ENCODE measurements at regions not wholly inside any gene's neighbourhood (a gene's known extent, or its start where the extent isn't known, plus 50 kb on each side); places are given as distances from the start of the nearest gene placed in this dataset.

DNA sequence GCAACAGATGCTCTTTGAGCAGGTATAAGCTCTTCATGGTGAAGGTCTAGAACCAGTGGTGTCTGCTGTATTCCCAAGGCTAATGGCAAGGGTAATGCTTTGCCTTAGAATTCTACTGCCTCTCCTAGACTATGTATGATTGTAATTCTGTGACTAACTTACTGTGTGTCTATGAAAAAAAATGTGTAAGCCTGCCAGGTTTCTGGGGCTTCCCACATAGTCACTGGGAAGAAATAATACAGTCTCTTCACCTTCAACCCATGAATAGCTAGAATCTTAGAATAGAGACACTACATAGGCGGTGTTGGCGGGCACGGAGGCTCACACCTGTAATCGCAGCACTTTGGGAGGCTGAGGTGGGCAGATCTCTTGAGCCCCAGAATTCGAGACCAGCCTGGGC is 84.1 kb downstream of the C11orf91 start:
- no peak for DNase-seq (ENCODE audit: low spot score)

DNA sequence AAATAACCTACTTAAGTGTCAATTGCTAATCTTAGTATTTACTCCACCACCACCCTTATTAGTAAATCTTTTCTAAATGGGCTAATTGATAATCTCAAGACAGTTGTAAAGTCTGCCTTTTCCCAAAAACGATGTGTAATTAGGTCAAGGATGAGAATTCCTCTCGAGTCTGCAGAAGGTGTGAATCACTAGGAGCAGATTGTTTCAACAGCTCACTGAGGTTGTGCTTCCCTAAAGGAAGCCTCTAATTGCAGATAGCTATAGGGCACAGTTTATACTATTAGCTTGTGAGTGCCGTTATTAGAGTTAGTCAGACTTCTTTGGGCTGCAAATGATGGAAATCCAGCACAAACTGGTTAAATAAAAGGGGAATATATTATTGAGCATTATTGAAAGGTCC is 84.9 kb downstream of the C11orf91 start:
- no peak for DNase-seq (ENCODE audit: low spot score)

DNA sequence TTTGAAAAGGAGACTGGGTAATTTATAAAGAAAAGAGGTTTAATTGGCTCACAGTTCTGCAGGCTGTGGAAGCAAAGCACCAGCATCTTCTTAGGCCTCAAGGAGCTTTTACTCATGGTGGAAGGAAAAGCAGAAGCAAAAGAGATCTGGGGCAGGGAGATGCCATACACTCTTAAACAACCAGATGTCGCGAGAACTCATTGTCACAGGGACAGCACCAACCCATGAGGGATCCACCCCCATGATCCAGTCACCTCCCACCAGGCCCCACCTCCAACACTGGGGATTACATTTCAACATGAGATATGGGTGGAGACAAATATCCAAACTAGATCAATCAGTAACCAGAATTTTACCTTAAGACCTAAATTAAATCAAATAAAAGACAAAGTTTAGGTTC is 87.2 kb downstream of the C11orf91 start:
- DNase-seq (ENCODE audit: low spot score): no peak

DNA sequence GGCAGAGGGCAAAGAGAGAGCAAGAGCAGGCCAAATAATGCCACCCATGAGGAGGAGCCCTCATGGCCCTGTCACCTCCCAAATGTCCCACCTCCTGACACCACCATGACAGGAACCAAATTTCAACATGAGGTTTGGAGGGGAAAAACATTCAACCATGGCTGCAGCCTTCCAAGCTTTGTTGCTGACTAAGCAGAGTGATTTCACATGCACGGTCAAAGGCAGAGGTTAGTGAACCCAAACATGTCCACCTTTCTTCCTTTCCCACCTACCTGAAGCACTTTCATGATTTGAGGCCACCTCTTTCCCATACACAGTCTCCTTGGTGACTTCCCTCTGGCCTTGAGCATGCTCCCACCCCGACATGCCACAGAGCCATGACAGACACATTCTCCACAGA is 89.7 kb downstream of the C11orf91 start:
- DNase-seq (ENCODE audit: low spot score): no peak

DNA sequence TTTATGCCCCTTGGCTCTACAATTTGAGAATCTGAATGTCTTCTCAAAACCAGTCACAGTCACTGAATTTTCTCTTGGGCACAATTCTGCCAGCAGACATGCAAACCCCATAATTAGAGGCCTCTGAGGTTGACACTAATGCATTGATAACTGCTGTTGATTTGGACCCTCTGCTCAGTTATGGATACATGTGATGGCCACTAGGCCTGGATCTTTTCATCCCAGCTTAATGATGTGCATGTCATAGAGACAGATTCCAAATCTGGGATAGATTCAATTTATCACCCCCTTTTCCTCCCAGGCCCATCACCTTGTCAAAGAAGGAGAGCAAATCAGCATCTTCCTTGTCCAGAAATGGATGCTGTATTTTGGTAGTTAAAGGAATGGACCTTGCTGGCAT is 92.2 kb downstream of the C11orf91 start:
- no peak for DNase-seq (ENCODE audit: low spot score)

DNA sequence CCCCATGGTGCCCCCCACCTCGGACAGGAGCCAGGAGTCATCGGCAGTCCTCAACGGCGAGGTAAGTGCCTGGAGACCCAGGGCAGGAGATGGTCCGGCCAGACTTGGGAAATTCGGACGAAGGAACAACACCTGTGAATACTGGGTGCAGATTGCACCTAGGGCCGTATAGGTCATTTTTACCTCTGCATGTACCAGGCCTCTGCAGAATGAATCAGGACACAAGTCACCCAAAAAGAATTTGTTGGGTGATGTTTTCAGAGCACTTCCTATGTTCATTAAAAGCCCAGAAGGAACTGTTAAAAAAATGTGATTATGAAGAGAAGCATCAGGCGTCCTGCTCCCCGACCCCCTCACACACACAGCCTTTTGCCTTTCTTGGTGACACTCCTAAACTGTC is 93.9 kb downstream of the C11orf91 start:
- DNase-seq (ENCODE audit: low spot score): no peak

DNA sequence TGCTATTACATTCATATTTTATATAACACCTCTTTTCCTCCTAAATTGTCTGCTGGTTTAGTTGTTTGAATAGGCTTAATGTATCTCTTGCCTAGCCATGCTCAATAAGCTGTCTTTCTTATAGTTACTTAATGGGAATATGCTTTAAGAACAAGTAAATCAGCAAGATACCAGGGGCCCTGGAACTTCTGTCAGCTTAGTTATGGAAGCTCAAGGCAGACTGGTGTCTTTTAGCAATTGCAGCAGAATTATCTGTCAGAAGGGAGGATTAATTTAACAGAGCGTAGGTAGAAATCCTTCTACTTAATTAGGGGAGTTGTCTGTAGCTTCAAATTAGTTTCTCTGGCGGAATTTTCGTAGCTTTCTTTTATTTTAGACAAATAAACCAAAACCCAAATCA is 94.9 kb downstream of the C11orf91 start:
- no peak for DNase-seq (ENCODE audit: low spot score)

DNA sequence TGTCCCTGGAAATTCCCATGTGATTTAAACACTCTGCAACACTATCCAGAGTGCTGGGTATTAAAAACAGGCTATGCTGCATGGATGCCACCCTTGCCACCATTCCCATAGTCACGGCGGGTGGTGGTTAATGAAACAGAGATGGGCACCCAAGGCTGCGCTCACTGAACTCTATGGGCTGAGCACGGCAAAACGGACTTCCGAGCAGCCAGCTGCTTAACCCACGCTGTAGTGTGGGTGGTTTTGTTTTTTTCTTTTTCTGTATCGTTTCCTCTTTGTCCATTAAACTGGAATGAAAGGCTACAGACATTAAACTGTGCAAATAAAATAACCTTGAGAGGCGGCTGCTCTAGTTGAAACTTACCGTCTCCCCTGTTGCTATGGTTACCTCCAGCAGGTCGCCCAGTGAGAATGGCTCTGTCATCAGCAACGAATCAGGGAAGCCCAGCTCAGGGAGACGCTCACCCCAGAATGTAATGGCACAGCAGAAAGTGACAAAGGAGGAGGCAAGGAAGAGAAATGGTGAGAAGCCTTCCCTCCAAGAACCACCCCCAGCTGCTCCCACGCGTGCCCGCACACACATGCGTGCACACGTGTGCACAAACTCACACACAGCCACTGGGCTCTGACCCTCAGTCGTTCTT is 102.1 kb downstream of the C11orf91 start:
- DNase-seq (ENCODE audit: low spot score): no peak

DNA sequence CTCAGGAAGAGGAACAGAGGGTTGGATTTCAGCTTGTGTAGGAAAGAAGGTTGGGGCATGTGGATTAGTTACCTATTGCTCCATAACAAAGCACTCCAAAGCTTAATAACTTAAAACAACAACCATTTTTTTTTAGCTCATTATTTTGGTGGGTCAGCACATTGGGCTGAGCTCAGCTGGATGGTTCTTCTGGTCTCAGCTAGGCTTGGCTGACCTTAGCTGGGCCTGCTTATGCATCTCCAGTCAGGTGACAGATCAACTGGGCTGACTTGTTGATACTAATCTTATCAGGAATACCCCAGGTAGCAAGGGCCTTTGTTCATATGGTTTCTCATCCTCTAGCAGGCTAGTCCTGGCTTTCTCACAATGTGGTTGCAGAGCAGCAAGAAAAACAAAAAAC is 106.4 kb downstream of the C11orf91 start:
- no peak for DNase-seq (ENCODE audit: low spot score)

DNA sequence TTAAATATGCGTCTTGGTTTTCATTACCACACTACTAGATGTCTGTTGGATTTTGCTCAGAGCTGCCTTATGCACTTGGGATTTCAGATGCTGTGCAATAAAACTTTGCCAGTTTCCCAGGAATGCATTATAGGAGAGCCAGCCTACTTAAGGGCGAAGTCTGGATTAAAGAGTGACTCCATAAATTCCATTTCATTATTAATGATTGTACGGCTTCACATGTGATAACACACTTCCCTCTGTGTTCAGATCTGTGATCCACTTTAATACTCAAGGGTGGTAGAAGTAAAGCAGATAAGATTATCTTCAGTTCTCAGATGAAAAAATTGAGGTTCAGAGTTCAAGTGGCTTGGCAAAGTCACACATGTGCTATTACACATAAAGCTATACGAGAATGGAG is 110.2 kb downstream of the C11orf91 start:
- no peak for DNase-seq (ENCODE audit: low spot score)

DNA sequence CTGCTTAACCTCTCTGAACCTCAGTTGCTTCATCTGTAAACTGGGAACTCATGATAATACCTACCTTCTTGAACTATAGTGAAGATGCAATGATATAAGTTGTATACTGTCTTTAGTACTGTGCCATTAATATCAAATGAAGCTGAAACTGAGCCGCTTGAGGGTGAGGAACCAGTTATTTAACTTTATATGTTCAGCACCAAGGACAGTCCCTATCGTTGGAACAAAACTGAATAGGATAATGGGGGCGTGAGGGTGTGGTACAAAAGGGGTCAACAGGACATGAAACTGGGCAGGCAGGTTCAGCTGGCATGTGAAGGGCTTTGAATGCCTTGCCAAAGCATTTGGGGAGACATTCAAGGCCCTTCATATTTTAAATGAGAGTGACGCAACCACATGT is 112.6 kb downstream of the C11orf91 start:
- DNase-seq (ENCODE audit: low spot score): no peak

DNA sequence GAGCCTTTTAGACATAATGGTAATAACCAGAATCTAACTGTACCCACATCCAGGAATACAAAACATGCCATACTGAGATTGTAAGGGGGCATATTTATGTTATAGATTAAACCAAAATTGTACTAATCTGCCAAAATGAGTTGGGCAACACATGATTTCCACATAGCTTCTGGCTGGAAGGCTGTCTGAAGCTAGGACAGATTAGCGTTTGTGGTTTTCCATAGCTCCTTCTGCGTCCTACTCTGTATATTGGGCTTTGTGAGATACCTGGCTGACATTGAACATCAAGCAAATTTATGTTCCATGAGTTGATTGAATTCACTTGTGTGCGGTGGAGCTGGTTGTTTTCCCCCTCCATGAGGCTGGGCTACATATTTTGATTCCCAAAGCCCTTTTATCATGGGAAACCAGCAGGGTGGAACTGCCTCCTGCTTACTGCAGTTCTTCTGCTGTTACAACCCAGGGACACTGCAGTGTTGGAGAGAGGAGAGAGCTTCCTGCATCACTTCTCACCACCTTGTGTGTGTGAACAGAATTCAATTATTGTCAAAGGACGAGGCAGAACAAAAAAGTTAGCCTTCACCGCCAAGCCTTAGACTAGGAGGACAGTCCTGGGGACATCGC is 114.9 kb downstream of the C11orf91 start:
- no peak for DNase-seq (ENCODE audit: low spot score)

DNA sequence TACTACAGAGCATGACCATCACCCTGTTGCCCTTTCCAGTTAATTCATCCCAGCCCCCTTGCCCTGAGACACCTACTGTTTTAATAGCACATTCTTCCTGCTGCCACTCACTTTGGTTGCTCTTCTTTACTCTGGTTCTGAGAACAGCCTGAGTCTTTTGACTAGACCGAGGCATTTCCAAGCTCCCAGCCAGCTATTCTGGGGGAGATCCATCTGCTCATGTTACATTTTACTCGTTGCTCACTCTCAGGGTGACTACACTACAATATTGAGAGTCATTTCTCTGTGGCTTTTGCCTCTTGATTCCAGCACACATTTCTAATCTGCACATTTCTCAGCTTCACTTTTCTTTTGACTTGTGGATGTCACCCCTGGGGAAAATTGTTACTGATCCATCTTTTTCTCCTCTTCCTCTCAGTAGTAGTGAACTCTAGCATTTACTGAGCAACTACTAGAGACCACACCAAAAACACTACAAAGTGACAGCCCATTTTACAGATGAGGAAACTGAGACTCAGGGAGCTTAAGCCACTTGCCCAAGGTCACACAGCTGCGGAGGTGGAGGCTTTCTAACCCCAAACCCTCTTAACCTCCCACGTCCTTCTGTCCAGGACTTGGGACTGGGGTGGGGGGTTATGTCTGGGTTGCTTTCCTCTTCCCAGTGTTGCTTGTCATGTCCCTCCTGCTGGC is 117.8 kb downstream of the C11orf91 start:
- DNase-seq (ENCODE audit: low spot score): no peak

DNA sequence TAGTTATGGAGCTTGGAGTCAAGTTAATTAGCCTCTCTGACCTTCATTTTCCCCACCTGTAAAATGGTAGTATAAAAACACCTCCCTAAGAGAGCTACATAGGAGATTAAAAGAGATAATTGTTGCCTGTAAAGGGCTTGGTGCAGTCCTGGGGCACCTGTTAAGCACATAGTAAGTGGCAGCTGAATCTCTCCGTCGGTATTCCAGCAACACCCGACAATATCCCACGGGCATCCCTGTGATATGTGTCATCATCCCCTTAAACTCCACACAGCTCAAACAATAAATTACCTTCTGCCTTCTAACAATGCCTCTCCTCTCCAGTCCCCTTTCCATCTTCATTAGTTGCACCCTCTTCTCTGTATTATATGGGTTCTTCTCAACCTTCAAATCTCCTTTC is 121.5 kb downstream of the C11orf91 start:
- DNase-seq (ENCODE audit: low spot score): no peak

DNA sequence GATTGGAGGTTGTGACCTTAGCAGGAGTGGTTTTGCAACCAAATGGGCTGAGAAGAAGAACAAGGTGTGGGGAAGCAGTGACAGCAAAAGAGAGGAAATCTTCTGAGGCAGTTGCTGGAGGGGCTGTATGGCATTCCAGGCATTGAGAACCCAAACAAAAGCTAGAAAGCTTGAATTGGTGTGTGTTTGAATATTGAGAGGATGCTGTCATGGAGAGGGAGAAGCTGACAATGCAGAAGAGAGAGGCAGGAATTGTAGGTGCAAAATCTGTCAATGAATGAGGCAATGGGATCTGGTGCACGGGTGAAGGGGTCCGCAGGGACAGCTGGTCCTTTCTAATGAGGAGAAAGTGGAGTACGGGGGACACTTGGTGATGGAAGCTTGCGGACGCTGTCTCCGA is 123.4 kb downstream of the C11orf91 start:
- no peak for DNase-seq (ENCODE audit: low spot score)

DNA sequence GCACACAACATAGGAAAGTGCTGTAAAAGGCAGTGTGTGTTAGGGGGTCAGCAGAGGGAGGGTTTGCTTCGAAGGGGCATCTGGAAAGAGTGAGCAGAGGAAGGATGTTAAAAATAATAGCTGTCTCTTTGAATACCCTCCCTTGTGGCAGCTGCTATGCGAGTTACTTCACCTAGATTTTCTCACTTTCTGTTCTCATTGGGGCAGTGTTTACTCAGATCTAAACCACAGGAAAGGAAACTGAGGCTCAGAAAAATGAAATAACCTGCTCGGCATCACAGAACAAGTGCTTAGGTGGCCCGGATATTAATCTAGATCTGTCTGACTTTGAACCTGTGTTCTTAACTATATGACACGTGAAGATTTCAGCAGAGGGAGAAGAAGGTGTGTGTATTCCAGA is 125.3 kb downstream of the C11orf91 start:
- DNase-seq (ENCODE audit: low spot score): no peak

DNA sequence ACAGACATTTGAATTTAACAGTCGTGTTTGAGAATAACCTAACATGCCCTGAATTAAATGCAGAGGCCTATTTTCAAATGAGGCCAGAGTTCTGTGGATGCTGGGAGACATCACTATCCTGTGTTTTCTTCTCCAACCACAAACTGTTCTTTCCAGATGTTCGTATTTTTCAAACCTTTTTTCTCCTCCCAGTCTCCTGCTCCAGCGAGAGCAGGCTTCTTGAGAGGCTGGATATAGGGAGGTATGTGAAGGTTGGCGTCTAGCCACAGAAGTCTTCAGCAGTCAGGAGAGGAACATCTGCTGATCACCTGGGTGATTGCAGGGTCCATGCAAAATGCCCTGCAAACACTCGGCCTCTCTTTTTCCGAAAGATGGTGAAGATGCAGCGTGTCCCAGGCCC is 126.3 kb downstream of the C11orf91 start:
- DNase-seq (ENCODE audit: low spot score): no peak

DNA sequence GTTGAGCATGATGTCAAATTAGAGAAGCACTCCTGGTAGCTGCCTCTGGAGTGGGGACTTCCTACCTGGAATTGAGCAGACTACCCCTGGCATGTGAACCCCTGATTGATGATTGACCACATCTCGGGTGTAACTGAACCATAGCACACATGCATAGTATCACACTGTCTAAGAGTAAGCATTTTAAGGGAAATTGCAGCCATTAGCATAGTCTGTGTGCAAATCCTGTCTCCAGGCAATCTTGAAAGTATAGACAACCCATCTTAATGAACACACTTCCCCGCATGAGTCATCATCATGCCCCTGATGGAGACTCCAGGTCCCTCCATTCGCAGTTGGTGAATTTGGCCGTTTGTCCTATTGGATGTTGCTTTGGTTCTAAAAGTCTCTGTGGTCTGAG is 131.3 kb downstream of the C11orf91 start:
- DNase-seq (ENCODE audit: low spot score): no peak

DNA sequence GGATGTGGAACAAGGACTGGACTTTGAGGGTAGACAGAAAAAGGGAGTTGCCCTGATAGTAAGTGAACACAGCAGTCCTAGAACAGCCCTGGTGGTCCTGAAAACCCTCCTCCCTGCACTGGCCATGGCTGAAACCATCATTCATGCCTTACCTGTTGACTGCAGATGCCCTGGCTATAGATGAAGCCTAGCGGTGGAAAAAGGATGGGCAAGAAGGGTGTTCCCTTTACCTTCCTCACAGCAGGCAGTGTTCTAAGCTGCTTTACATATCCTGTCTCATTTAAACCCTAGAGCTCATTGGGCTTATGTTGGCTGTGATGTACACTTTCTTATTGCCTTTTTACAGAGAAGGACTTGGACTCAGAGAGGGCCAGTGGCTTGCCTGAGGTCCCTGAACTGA is 133.6 kb downstream of the C11orf91 start:
- no peak for DNase-seq (ENCODE audit: low spot score)

DNA sequence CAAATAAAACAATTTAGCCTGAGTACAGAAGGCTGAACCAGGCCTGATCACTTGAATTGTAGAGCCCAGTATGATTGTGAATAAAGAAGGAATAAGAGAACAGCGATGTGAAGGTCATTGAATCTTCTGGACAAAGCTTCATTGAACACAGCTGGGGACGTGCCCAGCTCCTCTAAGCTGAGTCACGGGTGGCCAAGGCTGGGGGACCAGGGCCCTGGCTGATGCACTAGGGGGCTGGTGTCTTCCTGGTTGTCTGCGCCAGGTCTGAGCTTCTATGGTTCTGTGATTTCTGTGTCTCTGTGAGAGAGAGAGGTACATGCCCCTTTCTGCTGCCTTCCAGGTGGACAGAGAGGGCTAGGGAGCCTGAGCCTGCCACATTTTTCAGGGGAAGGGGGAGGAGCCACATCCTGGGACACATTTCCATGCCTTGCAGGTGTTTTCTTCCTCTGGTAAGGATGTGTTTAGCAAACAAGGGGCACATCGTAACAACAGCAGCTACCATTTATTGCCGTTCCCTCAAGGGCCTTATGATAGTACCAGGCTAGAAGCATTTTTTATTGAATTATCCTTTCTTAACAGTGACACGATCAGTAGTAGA is 135.7 kb downstream of the C11orf91 start:
- DNase-seq (ENCODE audit: low spot score): no peak

DNA sequence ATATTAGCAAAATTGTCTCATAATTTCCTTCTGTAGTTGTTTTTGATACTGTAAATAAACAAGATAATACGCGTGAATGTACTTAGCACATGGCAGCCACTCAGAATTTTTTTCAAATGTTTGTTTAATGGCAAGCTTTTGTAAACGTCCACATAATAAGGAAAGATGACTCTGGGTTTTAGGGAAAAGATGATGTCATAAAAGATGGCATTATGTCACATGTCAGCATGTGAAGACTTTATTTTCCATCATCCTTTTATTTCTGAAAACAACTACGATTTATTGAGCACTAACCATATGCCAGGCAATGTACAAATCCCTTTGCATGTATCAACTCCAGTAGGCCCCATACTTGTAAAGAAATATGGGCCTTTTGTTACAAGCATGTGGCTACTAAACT is 139.9 kb downstream of the C11orf91 start:
- DNase-seq (ENCODE audit: low spot score): no peak

DNA sequence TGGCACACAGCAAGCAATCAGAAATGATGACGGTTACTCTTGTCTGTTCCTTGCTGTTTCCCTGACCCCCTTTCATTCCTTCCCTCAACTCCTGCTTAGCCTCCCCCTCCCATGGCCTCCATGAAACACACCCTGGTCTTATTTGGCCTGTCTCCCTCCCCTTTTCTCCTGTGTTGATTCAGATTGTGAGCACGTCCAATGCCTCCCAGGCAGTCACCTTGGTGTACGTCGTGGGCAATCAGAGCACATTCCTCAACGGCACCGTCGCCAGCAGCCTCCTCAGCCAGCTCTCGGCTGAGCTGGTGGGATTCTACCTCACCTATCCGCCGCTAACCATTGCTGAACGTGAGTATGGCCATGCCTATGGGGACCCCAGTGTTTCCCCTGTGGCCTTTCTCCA is 141.1 kb downstream of the C11orf91 start:
- DNase-seq (ENCODE audit: low spot score): no peak

DNA sequence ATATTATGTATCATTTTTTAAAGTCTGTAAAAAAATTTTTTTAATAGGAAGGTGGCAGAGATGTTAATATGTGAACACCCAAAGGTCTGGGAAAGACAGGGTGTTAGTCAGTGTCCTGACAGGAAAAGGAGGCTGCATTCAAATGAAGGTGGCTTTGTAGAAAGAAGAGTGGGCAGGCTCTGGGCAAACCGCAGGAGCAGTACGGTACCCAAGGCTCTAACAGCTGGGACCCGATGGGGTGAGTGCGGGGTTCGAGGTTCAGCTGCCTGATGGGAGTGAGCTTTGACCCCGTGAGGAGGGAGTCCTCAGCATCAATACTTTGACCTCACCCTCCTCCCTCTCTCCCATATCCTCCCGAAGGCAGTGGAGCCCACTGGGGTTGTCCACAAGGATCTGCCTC is 142.5 kb downstream of the C11orf91 start:
- no peak for DNase-seq (ENCODE audit: low spot score)
